ENCODE measurements at regions not wholly inside any gene's neighbourhood (a gene's known extent, or its start where the extent isn't known, plus 50 kb on each side); places are given as distances from the start of the nearest gene placed in this dataset.

DNA sequence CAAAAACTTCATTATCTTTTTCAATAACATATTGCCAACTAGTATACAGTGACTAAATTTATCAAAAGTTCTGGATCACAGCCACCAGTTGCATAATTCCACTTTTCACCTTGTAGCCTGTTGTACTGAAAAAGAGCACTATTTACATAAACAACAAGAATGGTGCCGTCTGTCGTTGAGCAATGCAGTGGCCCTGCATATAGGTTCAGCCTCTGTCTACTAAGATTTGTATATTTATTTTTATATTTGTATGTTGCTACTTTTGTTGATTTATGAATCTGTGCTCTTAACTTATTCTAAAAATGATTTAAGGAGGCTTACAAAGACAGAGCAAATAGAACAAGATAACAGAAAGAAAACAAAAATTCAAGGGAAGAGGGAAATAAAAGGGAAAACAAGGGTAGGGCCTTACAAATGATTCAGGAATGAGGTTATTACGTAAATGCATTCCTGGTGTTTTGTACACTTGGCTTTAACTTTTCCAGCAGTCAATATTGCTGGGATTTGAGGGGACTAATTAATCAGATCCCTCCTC, 257.6 kb upstream of the STT3B start:
- TF ChIP-seq, protein P1, sequence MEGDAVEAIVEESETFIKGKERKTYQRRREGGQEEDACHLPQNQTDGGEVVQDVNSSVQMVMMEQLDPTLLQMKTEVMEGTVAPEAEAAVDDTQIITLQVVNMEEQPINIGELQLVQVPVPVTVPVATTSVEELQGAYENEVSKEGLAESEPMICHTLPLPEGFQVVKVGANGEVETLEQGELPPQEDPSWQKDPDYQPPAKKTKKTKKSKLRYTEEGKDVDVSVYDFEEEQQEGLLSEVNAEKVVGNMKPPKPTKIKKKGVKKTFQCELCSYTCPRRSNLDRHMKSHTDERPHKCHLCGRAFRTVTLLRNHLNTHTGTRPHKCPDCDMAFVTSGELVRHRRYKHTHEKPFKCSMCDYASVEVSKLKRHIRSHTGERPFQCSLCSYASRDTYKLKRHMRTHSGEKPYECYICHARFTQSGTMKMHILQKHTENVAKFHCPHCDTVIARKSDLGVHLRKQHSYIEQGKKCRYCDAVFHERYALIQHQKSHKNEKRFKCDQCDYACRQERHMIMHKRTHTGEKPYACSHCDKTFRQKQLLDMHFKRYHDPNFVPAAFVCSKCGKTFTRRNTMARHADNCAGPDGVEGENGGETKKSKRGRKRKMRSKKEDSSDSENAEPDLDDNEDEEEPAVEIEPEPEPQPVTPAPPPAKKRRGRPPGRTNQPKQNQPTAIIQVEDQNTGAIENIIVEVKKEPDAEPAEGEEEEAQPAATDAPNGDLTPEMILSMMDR (IDR thresholded peaks at IDR 0.05; ENCODE audit: extremely low read depth, low read depth, low read length) = no peak
- Histone ChIP-seq H2AFZ (ENCODE audit: low read length) (no peak overlapping the region), H3K27me3 (ENCODE audit: insufficient read depth, low read length) (peaks cover under 1% of the 10 kb centered on the region), H3K4me1 (ENCODE audit: insufficient read depth, low read length) (peaks cover 31% of the 10 kb centered on the region), H3K4me3 (ENCODE audit: insufficient read depth, low read length) (no peak overlapping the region), H3K36me3 (ENCODE audit: insufficient read depth, low read length) (no peaks in the 10 kb centered on the region), H4K20me1 (ENCODE audit: insufficient read depth, low read length) (no peaks in the 10 kb centered on the region), H3K27ac (ENCODE audit: low read depth, low read length) (peak overlapping the region; percentile 51), H3K9me3 (ENCODE audit: low read depth, low read length) (no peaks in the 10 kb centered on the region), H3K79me2 (ENCODE audit: insufficient read depth, low read length) (no peaks in the 10 kb centered on the region), H3K4me2 (ENCODE audit: insufficient read depth, low read length) (peak overlapping the region; percentile 11)
- no peak for DNase-seq (ENCODE audit: insufficient read length, low spot score, missing footprints)

DNA sequence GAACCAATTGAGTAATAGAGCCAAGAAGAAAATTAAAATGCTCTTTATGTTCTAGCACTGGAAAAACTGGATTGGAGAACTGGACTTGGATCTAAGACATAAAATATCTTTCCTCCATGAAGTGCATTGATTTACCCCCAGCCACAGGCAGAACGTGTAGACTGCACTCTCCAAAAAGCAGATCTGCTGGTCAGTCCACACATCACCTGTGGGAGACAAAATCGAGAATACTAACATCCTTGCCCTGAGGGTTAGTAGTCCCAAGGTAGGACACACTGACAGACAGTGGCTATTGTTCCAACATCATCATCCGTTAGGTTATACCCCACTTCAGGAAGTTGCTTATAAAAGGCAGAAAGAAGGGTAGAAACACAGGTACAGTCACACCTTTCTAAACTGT, 257.1 kb upstream of the STT3B start:
- Histone ChIP-seq H3K4me1 (ENCODE audit: insufficient read depth, low read length) (peaks cover 31% of the 10 kb centered on the region), H3K4me3 (ENCODE audit: insufficient read depth, low read length) (no peak overlapping the region), H4K20me1 (ENCODE audit: insufficient read depth, low read length) (no peaks in the 10 kb centered on the region), H3K4me2 (ENCODE audit: insufficient read depth, low read length) (peak overlapping the region; percentile 10), H3K36me3 (ENCODE audit: insufficient read depth, low read length) (no peaks in the 10 kb centered on the region), H3K27ac (ENCODE audit: low read depth, low read length) (peak overlapping the region; percentile 51), H3K9me3 (ENCODE audit: low read depth, low read length) (no peaks in the 10 kb centered on the region), H3K79me2 (ENCODE audit: insufficient read depth, low read length) (no peaks in the 10 kb centered on the region), H3K27me3 (ENCODE audit: insufficient read depth, low read length) (no peaks in the 10 kb centered on the region), H2AFZ (ENCODE audit: low read length) (no peak overlapping the region)
- no peak for DNase-seq (ENCODE audit: insufficient read length, low spot score, missing footprints)
- TF ChIP-seq, protein P1 (IDR thresholded peaks at IDR 0.05; ENCODE audit: extremely low read depth, low read depth, low read length) = no peak

DNA sequence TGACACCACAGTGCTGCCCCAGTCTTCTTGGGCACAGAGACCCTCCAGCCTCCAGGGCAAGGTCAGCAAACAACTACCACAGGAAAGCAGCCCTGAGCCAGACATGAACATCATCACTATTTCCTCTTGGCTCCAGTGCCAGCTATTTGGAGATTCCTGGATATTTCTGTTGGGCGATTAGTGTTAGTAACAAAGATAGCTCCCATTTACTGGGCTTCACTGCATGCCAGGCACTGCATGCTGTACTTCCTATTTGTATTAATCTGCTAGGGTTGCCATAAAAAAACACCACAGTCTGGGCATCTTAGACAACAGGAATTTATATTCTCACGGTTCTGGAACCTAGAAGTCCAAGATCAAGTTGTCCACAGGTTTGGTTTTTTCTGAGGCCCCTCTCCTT, 255.1 kb upstream of the STT3B start:
- Histone ChIP-seq H3K4me2 (ENCODE audit: insufficient read depth, low read length) (no peak overlapping the region), H3K4me3 (ENCODE audit: insufficient read depth, low read length) (no peak overlapping the region), H3K4me1 (ENCODE audit: insufficient read depth, low read length) (peaks cover 31% of the 10 kb centered on the region), H3K36me3 (ENCODE audit: insufficient read depth, low read length) (no peaks in the 10 kb centered on the region), H2AFZ (ENCODE audit: low read length) (no peak overlapping the region), H3K79me2 (ENCODE audit: insufficient read depth, low read length) (no peaks in the 10 kb centered on the region), H3K27ac (ENCODE audit: low read depth, low read length) (no peak overlapping the region), H4K20me1 (ENCODE audit: insufficient read depth, low read length) (no peaks in the 10 kb centered on the region), H3K9me3 (ENCODE audit: low read depth, low read length) (no peaks in the 10 kb centered on the region), H3K27me3 (ENCODE audit: insufficient read depth, low read length) (no peaks in the 10 kb centered on the region)
- TF ChIP-seq, protein P1 (IDR thresholded peaks at IDR 0.05; ENCODE audit: extremely low read depth, low read depth, low read length) = no peak
- DNase-seq (ENCODE audit: insufficient read length, low spot score, missing footprints) = no peak

DNA sequence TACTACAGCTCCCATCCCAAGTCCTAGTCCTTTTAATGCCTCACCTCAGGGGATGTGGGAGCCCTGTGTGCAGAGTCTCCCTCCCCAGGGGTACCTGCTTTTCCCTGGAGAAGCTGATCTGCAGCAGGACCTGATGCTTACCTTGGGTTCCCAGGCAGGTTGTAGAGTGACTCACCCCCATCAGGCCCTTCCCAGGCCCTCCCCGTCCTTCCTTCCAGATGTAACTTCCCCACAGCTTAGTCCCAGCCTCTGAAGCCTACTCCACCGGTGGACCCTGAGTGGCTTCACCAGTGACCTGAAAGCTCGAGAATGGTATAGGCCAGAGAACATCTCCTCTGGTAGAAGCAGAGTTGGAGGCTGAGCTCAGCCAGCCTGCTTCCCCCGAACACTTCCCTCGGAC, 254.2 kb upstream of the STT3B start:
- no peak overlapping the region for H3K4me2 ChIP-seq (ENCODE audit: insufficient read depth, low read length)
- H3K4me3 ChIP-seq (ENCODE audit: insufficient read depth, low read length) = no peak overlapping the region
- TF ChIP-seq, protein P1 (IDR thresholded peaks at IDR 0.05; ENCODE audit: extremely low read depth, low read depth, low read length) = no peak
- no peak overlapping the region for H2AFZ ChIP-seq (ENCODE audit: low read length)
- DNase-seq (ENCODE audit: insufficient read length, low spot score, missing footprints) = no peak
- H3K9me3 ChIP-seq (ENCODE audit: low read depth, low read length) = no peaks in the 10 kb centered on the region
- H3K79me2 ChIP-seq (ENCODE audit: insufficient read depth, low read length) = no peaks in the 10 kb centered on the region
- H3K4me1 ChIP-seq (ENCODE audit: insufficient read depth, low read length) = peaks cover 31% of the 10 kb centered on the region
- no peaks in the 10 kb centered on the region for H3K36me3 ChIP-seq (ENCODE audit: insufficient read depth, low read length)
- H3K27me3 ChIP-seq (ENCODE audit: insufficient read depth, low read length) = no peaks in the 10 kb centered on the region
- no peaks in the 10 kb centered on the region for H4K20me1 ChIP-seq (ENCODE audit: insufficient read depth, low read length)
- no peak overlapping the region for H3K27ac ChIP-seq (ENCODE audit: low read depth, low read length)
